ENCODE measurements at regions not wholly inside any gene's neighbourhood (a gene's known extent, or its start where the extent isn't known, plus 50 kb on each side); places are given as distances from the start of the nearest gene placed in this dataset.
"Not testable (repeated sequence)": the region's sequence is repeated elsewhere in the genome, so short reads cannot be mapped to it uniquely, and the experiment has no call there.

DNA sequence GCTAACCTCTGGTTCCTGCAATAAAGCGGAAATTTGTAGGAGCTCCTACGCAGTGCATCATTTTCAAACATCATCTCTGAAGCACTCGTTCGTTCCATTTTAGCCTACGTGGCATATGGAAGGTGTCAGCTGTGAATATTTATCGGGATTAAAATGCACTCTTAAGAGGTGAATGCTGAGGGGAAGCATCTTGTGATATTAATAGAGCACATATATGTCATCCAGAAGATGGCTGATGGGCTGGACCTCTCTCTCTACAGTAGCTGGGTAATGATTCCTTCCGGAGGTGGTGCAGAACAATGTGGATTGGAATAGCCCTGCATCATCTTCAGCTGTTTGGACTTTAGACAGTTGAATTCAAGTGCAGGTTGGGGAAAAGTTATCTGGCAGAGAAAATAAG is 478.7 kb downstream of the DMAC1 start:
- H3K36me3 Mint-ChIP-seq = no peaks in the 10 kb centered on the region

DNA sequence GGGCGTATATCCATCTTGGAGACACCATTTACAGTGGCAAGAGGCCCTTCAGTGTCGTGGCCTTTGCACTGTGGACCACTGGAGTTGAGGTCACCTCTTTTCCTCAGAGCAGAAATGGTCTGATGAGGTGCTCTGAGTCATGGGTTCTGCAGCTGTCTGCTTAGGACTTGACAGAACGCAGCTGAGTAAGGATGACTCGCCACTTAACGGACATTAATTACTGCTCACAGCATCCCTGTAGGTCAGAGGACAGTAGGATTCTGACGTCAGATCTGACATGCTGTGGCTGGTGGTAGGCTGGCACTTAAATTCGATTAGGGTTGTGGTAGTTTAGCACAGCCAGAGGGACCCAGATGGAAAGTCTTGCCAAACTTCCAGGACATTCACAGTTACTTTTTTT is 479.4 kb downstream of the DMAC1 start:
- Mint-ChIP-seq H3K9me3 (peaks cover 0 to 7% (median 6%) of the 10 kb centered on the region in 7 donors), H3K36me3 (no peaks in the 10 kb centered on the region), H3K4me3 (no peak overlapping the region), H3K4me1 (no peaks in the 10 kb centered on the region), H3K27ac (no peak overlapping the region), H3K27me3 (peaks cover 0 to 16% (median 10%) of the 10 kb centered on the region in 3 donors)
- no peak for DNase-seq
- ATAC-seq (ENCODE audit: low read depth in 2 of 2) = no peak

More for the DNA sequence above, 478.7 kb downstream of the DMAC1 start:
- DNase-seq (no peak), ATAC-seq (ENCODE audit: low read depth in 2 of 2) (no peak)
- Mint-ChIP-seq H3K9me3 (no peaks in the 10 kb centered on the region), H3K4me1 (no peaks in the 10 kb centered on the region), H3K27me3 (peaks cover 0 to 16% (median 10%) of the 10 kb centered on the region in 3 donors), H3K27ac (no peak overlapping the region), H3K4me3 (no peak overlapping the region)

DNA sequence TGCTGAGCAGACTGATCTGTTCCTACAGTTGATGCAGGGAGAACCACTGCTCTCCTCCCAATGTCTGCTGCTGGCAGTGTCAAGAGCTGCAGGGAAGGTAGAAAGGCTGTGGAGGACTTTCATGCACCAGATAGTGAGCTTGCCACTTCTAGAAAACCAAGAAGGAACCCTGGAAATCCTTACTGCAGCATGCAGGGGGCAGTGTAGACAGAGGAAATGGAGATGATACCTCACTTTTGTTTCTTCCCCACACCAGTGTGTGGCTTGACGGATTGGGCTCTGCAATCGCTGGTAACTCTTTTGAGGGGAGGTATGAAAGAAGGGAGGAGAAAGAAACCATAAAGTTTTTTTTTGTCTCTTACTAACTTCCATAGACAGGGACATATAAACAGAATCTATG is 480.7 kb downstream of the DMAC1 start:
- peaks cover 0 to 16% (median 10%) of the 10 kb centered on the region in 3 donors for H3K27me3 Mint-ChIP-seq
- DNase-seq (no peak), ATAC-seq (ENCODE audit: low read depth in 2 of 2) (no peak)
- H3K36me3 Mint-ChIP-seq = peaks cover 0 to 2% of the 10 kb centered on the region in 2 donors
- H3K4me3 Mint-ChIP-seq = no peak overlapping the region
- H3K27ac Mint-ChIP-seq = no peak overlapping the region
- no peaks in the 10 kb centered on the region for H3K4me1 Mint-ChIP-seq
- H3K9me3 Mint-ChIP-seq = peaks cover 2 to 12% (median 8%) of the 10 kb centered on the region in 7 donors

DNA sequence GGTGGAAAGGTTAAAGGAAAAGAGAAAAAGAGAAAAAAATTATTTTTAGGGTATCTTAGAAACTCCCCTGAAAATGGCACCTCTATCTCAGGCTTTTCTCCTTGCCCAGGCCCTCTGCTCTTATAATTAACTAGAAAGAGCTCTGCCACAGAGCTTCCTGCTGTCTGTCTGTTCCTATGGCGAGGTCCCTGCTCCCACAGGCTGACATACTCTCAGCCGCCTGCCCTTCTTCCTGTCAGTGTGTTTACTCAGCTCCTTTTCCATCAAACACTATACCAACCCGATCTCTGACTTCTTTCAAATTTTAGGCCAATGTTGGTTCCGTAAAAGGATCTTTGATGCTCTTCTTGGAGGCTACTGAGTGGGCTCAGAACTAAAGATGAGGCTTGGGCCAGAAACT is 482.6 kb downstream of the DMAC1 start:
- H3K9me3 Mint-ChIP-seq = peaks cover 13 to 31% (median 25%) of the 10 kb centered on the region in 7 donors
- ATAC-seq (ENCODE audit: low read depth in 2 of 2) = no peak
- peaks cover 0 to 9% of the 10 kb centered on the region in 2 donors for H3K36me3 Mint-ChIP-seq
- no peaks in the 10 kb centered on the region for H3K4me1 Mint-ChIP-seq
- no peak overlapping the region for H3K4me3 Mint-ChIP-seq
- H3K27me3 Mint-ChIP-seq = peaks cover 0 to 16% (median 10%) of the 10 kb centered on the region in 3 donors
- no peak for DNase-seq
- no peak overlapping the region for H3K27ac Mint-ChIP-seq

DNA sequence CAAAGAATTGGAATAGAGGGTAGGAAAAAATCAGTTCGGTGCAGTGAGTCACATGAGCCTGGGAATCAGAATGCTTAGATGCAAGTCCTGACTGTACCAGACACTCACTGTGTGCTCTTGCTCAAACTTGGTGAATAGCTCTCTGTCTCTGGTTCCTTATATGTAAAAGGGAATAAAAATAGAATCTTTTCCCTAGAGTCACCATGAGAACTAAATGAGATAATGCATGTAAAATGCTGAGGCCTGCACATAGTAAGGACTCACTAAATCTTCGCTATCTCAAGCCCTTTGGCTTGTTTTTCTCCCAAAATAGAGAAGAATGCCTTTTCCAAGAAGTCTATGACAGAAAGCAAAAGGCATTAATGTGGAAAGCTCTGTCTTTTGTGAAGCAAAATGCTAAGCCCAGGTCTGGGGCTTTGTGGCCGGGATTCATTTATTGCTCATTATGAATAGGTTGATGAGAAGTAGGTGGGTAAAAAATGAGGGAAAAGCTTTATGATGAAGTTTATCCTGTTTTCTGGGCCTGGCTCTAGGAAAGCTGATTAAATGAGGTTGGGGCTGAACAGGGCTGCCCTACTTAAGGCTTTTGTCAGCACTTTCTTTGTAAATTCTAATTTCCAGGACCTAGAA is 483.3 kb downstream of the DMAC1 start:
- peaks cover 0 to 16% (median 6%) of the 10 kb centered on the region in 3 donors for H3K27me3 Mint-ChIP-seq
- peaks cover 0 to 13% of the 10 kb centered on the region in 2 donors for H3K36me3 Mint-ChIP-seq
- no peak overlapping the region for H3K27ac Mint-ChIP-seq
- H3K9me3 Mint-ChIP-seq = peaks cover 13 to 38% (median 28%) of the 10 kb centered on the region in 7 donors
- no peaks in the 10 kb centered on the region for H3K4me1 Mint-ChIP-seq
- H3K4me3 Mint-ChIP-seq = no peak overlapping the region
- DNase-seq (no peak), ATAC-seq (ENCODE audit: low read depth in 2 of 2) (no peak)

DNA sequence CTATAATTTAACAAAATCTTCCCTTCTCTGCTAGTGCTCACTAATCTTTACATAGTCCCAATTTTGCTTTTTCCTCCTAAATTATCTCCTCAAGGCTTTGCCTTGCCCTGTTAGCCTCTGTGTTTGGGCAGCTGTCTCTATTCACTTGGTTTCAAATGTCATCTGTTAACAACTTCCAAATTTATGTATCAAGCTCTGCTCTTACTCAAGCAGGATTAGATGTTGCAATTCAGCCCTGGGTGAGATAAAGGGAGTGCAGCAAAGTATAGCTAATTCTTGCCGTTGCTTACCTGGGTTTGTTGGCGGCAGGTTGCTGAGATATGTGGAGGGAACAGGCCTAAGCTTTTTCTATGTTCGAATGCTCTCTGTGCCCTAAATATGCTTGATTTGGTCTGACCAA is 483.8 kb downstream of the DMAC1 start:
- Mint-ChIP-seq H3K9me3 (peaks cover 13 to 43% (median 34%) of the 10 kb centered on the region in 7 donors), H3K27me3 (peaks cover 0 to 16% (median 6%) of the 10 kb centered on the region in 3 donors), H3K4me3 (no peak overlapping the region), H3K27ac (no peak overlapping the region), H3K36me3 (peaks cover 0 to 17% of the 10 kb centered on the region in 2 donors), H3K4me1 (no peaks in the 10 kb centered on the region)
- no peak for DNase-seq
- no peak for ATAC-seq (ENCODE audit: low read depth in 2 of 2)

DNA sequence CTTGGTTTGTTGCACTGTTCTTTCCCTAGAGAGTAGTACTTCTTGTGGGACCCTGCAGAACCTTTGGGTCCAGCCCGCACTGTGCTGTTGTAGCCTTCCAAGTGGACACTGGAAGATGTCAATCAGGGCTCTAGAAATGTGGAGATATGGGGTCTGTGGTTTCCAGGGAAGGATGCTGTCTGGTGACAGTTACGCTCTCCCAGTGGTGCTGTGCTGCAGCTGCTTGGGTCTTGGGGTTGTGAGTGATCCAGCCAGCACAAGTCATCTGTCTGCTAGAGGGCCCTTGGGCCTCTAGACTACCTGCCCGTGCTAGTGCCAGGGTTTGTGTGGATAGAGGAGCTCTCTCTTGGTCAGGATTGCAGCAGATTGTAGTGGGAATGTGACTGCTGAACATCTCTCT is 484.5 kb downstream of the DMAC1 start:
- peak overlapping the region in 1 of 6 donors; percentile 48 for H3K27ac Mint-ChIP-seq
- no peak for DNase-seq
- no peak for ATAC-seq (ENCODE audit: low read depth in 2 of 2)
- H3K4me3 Mint-ChIP-seq = no peak overlapping the region
- peaks cover 2 to 17% of the 10 kb centered on the region in 2 donors for H3K36me3 Mint-ChIP-seq
- peaks cover 13 to 50% (median 38%) of the 10 kb centered on the region in 7 donors for H3K9me3 Mint-ChIP-seq
- peaks cover 0 to 16% (median 6%) of the 10 kb centered on the region in 3 donors for H3K27me3 Mint-ChIP-seq
- no peaks in the 10 kb centered on the region for H3K4me1 Mint-ChIP-seq

DNA sequence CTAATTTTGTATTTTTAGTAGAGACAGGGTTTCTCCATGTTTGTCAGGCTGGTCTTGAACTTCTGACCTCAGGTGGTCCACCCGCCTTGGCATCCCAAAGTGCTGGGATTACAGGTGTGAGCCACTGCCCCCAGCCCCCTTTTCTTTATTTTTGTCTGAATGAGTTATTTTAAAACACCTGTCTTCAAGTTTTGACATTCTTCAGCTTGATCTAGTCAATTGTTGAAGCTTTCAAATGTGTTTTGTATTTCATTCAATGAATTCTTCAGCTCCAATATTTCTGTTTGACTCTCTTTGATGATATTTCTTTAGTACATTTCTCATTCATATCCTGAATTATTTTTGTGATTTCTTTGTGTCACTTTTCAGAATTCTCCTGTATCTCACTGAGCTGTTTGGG is 486.2 kb downstream of the DMAC1 start:
- H3K4me3 Mint-ChIP-seq = no peak overlapping the region
- no peak for ATAC-seq (ENCODE audit: low read depth in 2 of 2)
- peaks cover 7 to 17% of the 10 kb centered on the region in 2 donors for H3K36me3 Mint-ChIP-seq
- H3K27ac Mint-ChIP-seq = peak overlapping the region in 1 of 6 donors; percentile 70
- DNase-seq = no peak
- H3K27me3 Mint-ChIP-seq = peaks cover 0 to 11% (median 6%) of the 10 kb centered on the region in 3 donors
- peaks cover 13 to 67% (median 52%) of the 10 kb centered on the region in 7 donors for H3K9me3 Mint-ChIP-seq
- H3K4me1 Mint-ChIP-seq = no peaks in the 10 kb centered on the region

DNA sequence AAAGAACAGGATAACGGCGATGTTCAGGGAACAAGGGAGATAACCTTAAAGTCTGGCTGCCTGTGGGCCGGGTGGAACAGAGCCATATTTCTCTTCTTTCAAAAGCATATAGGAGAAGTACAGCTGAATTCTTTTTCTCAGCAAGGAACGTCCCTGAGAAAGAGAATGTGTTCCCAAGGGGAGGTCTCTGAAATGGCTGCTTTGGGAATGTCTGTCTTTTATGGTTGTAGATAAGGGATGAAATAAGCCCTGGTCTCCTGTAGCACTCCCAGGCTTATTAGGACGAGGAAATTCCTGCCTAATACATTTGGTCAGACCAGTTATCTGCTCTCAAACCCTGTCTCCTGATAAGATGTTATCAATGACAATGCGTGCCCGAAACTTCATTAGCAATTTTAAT is 490.5 kb downstream of the DMAC1 start:
- not testable (repeated sequence) for ATAC-seq (ENCODE audit: low read depth in 2 of 2)
- H3K36me3 Mint-ChIP-seq = peaks cover 7 to 16% of the 10 kb centered on the region in 2 donors
- H3K27ac Mint-ChIP-seq = peak overlapping the region in 1 of 6 donors; percentile 46

DNA sequence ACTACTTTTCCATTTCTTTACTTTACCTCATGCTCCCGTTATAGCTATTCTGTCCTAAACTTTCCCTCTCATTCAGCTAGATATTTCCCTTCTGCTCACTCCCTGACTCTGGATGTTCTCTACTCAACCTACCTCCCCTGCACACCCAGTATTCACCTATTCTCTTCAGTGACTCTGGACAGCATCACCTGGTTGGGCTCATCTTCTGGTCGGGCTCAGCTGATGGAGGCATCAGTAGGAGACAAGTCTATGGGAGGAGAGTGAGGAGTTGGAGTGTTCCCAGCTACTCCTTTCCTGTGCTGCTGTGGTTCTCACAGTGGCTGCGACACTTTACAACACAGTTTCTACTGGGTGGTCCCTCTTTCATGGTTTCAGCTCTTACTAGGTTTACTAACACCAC is 493.9 kb downstream of the DMAC1 start:
- H3K9me3 Mint-ChIP-seq = peaks cover 16 to 33% (median 29%) of the 10 kb centered on the region in 7 donors
- H3K36me3 Mint-ChIP-seq = peaks cover 0 to 7% of the 10 kb centered on the region in 2 donors
- ATAC-seq (ENCODE audit: low read depth in 2 of 2) = no peak
- DNase-seq = no peak
- H3K4me3 Mint-ChIP-seq = no peak overlapping the region
- no peaks in the 10 kb centered on the region for H3K4me1 Mint-ChIP-seq
- H3K27ac Mint-ChIP-seq = no peak overlapping the region
- H3K27me3 Mint-ChIP-seq = peaks cover 11 to 41% (median 18%) of the 10 kb centered on the region in 3 donors

More for the DNA sequence above, 490.5 kb downstream of the DMAC1 start:
- peaks cover 22 to 67% (median 52%) of the 10 kb centered on the region in 7 donors for H3K9me3 Mint-ChIP-seq
- H3K4me1 Mint-ChIP-seq, H3K4me3 Mint-ChIP-seq, DNase-seq: not testable (repeated sequence)
- peaks cover 4 to 24% (median 9%) of the 10 kb centered on the region in 3 donors for H3K27me3 Mint-ChIP-seq

DNA sequence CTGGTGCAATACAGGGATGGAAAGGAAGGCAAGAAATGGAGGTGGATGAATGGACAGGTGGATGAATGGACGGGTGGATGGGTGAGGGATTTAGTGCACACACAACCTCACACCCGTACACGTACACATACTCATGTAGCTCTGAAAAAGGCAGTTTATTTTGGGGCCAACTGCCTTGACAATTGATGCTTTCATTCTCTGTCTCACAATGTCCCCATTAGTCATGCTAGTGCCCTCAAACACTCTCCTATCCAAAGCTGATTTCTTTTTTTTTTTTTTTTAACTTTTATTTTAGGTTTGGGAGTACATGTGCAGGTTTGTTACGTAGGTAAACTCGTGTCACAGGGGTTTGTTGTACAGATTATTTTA is 495.0 kb downstream of the DMAC1 start:
- no peak for DNase-seq
- ATAC-seq (ENCODE audit: low read depth in 2 of 2) = no peak
- peaks cover 12 to 23% (median 20%) of the 10 kb centered on the region in 7 donors for H3K9me3 Mint-ChIP-seq
- H3K27ac Mint-ChIP-seq = no peak overlapping the region
- H3K36me3 Mint-ChIP-seq = no peaks in the 10 kb centered on the region
- no peak overlapping the region for H3K4me3 Mint-ChIP-seq
- H3K4me1 Mint-ChIP-seq = no peaks in the 10 kb centered on the region
- H3K27me3 Mint-ChIP-seq = peaks cover 11 to 41% (median 18%) of the 10 kb centered on the region in 3 donors

DNA sequence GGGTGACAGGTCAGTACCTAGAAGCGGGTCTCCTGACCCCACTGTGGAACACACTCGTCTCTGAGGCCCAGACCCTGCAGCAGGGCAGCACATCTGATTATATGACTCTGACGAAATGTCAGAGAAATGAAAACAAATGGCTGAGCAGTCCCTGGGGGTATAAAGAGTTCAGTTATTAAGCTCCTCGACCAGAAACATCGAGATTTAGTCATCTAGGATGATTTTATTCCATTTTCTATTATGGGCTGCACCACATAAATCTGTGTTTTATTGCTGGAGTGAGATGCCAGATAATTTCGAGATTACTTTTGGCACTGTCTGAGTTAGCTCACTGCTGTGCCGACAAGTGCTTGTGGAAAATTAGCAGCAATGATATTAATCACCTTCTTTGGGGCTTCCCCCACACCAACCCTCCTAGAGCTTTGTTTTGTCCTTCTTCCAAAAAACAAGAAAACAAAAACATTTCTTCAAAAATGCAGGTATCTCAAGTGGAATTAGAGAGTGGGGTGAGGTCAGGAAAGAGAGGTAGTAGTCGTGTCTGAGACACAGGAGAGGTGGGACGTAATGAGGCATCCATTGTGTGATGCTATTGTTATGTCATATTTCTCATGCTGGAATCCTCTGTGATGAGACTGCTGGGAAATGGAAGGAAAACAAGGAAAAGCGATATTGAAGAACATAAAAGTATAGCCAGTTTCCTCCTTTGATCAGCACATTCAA is 495.5 kb downstream of the DMAC1 start:
- H3K27ac Mint-ChIP-seq = no peak overlapping the region
- no peak overlapping the region for H3K4me3 Mint-ChIP-seq
- peaks cover 11 to 41% (median 18%) of the 10 kb centered on the region in 3 donors for H3K27me3 Mint-ChIP-seq
- H3K9me3 Mint-ChIP-seq = peaks cover 9 to 22% (median 15%) of the 10 kb centered on the region in 7 donors
- no peak for DNase-seq
- H3K36me3 Mint-ChIP-seq = no peaks in the 10 kb centered on the region
- no peaks in the 10 kb centered on the region for H3K4me1 Mint-ChIP-seq
- no peak for ATAC-seq (ENCODE audit: low read depth in 2 of 2)

DNA sequence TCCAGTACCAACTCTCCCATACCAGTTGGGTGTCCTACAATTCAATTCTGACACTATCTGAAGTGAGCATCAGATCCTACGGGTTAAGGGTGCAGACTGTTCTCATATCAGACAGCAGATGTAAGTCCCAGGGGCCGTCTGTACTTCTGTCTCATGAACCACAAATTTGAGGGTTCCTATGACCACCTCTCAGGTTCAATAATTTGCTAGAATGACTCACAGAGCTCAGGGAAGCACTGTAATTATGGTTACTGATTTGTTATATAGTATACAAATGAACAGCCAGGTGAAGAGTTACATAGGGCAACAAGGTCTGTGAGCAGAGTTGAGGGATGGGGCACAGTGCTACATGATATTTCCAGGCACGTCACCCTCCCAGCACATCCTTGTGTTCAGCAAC is 499.1 kb downstream of the DMAC1 start:
- peaks cover 0 to 8% (median 3%) of the 10 kb centered on the region in 3 donors for H3K4me1 Mint-ChIP-seq

DNA sequence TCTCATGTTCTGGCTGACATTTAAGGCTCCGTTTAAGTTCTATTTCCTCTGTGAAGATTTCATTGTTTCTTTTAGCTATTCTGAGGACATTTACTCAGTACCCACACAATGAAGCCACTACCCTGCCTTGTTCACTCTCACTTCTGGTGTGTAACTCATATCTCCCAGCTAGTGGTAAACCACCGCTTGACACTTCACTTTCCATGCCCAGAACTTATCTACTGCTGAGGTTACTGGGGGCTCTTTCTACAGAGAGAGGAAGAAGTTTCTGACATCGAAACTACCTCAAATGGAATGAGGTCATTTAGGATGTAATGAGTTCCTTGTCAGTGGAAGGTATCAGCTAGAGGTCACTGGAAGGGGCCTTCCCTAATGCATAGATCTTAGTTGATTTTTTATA is 501.5 kb downstream of the DMAC1 start:
- no peaks in the 10 kb centered on the region for H3K36me3 Mint-ChIP-seq
- peak; percentile 20 to 32 for ATAC-seq (ENCODE audit: low read depth in 2 of 2)
- peak overlapping the region in 3 of 8 donors; percentile 1 to 21 (median 4) for H3K4me3 Mint-ChIP-seq
- peaks cover 14 to 18% (median 16%) of the 10 kb centered on the region in 3 donors for H3K27me3 Mint-ChIP-seq
- no peak for DNase-seq
- peaks cover 0 to 8% (median 3%) of the 10 kb centered on the region in 3 donors for H3K4me1 Mint-ChIP-seq
- peaks cover 0 to 9% (median 0%) of the 10 kb centered on the region in 7 donors for H3K9me3 Mint-ChIP-seq
- no peak overlapping the region for H3K27ac Mint-ChIP-seq

More for the DNA sequence above, 499.1 kb downstream of the DMAC1 start:
- Mint-ChIP-seq H3K36me3 (no peaks in the 10 kb centered on the region), H3K27ac (no peak overlapping the region), H3K9me3 (peaks cover 0 to 16% (median 0%) of the 10 kb centered on the region in 7 donors), H3K4me3 (no peak overlapping the region), H3K27me3 (peaks cover 20 to 38% (median 22%) of the 10 kb centered on the region in 3 donors)
- DNase-seq (no peak), ATAC-seq (ENCODE audit: low read depth in 2 of 2) (no peak)

Measured in naive B cell (primary cell).